Natural killer cell (primary cell): ENCODE measurements at regions not wholly inside any gene's neighbourhood (a gene's known extent, or its start where the extent isn't known, plus 50 kb on each side); places are given as distances from the start of the nearest gene placed in this dataset.
A peak's percentile ranks its signal among the peaks of the same experiment; 100 is the strongest.

Source experiments
- ATAC-seq, 3 donors: fragments of 150-1000 bp in 2 of 3; fragments of 200-7000 bp in 1 of 3; cut with Tn5 transposase; 1 replicate in 1 of 3; 2 replicates in 2 of 3; pipeline ENCODE4 v1.10.0; 2021; ENCODE audit warnings: mild to moderate bottlenecking in 2 of 3, moderate library complexity in 2 of 3
- DNase-seq, 2 donors: peaks; one replicate each; pipeline versions ENCODE4 v3.0.0 to v3.0.0-alpha.2; 2013 to 2021; ENCODE audit warnings: mixed read lengths in 1 of 2
- H3K27ac ChIP-seq: one replicate; pipeline ENCODE4 v1.5.1; 2013; ENCODE audit warnings: mild to moderate bottlenecking, low read length
- H3K27me3 ChIP-seq: one replicate; pipeline ENCODE4 v1.6.1; 2013; ENCODE audit warnings: low read length; ENCODE audit not compliant: control insufficient read depth, insufficient read depth
- H3K36me3 ChIP-seq: one replicate; pipeline ENCODE4 v1.6.1; 2013; ENCODE audit warnings: low read length; ENCODE audit not compliant: control insufficient read depth, insufficient read depth
- H3K4me1 ChIP-seq: one replicate; pipeline ENCODE4 v1.6.1; 2013; ENCODE audit warnings: low read length; ENCODE audit not compliant: control insufficient read depth, insufficient read depth
- H3K4me3 ChIP-seq: one replicate; pipeline ENCODE4 v1.5.1; 2013; ENCODE audit warnings: low read length
- H3K9me3 ChIP-seq: one replicate; pipeline ENCODE4 v1.6.1; 2013; ENCODE audit warnings: low read length; ENCODE audit not compliant: control insufficient read depth, insufficient read depth
- H3K27ac Mint-ChIP-seq, 2 donors: one replicate each; pipeline ENCODE4 v1.8.0; 2022; ENCODE audit warnings: mild to moderate bottlenecking in 2 of 2, mixed read lengths in 2 of 2, moderate library complexity in 1 of 2
- H3K27me3 Mint-ChIP-seq, 2 donors: one replicate each; pipeline ENCODE4 v1.8.0; 2022; ENCODE audit warnings: low read depth in 2 of 2, mixed read lengths in 2 of 2
- H3K36me3 Mint-ChIP-seq: one replicate; pipeline ENCODE4 v1.8.0; 2022; ENCODE audit warnings: mixed read lengths
- H3K4me1 Mint-ChIP-seq, 2 donors: one replicate each; pipeline ENCODE4 v1.8.0; 2022; ENCODE audit warnings: mixed read lengths in 2 of 2
- H3K4me3 Mint-ChIP-seq: one replicate; pipeline ENCODE4 v1.8.0; 2022; ENCODE audit warnings: mild to moderate bottlenecking, moderate library complexity, mixed read lengths
- H3K9me3 Mint-ChIP-seq, 2 donors: one replicate each; pipeline ENCODE4 v1.8.0; 2022; ENCODE audit warnings: mixed read lengths in 2 of 2
- CTCF ChIP-seq: fragments of 200-600 bp; IDR thresholded peaks from one replicate; pipeline ENCODE4 v1.8.0; 2022; ENCODE audit warnings: antibody characterized with exemption
- WGBS: methylation state at CpG from one replicate; pipeline ENCODE4 v1.1.7; 2013; ENCODE audit warnings: missing lambda C conversion rate; ENCODE audit not compliant: insufficient coverage; 5-methylcytosine and 5-hydroxymethylcytosine counted together
- intact Hi-C: fragments of 100-400 bp; cut with micrococcal nuclease; formaldehyde crosslinking; loops from one replicate; pipeline ENCODE4 v1.14.2; 2022

- peaks cover 9 to 31% of the 10 kb centered on the region in 2 donors for H3K27me3 Mint-ChIP-seq
- H3K4me1 ChIP-seq = no peaks in the 10 kb centered on the region
- TF ChIP-seq CTCF = no peak
- no peak overlapping the region for H3K27ac Mint-ChIP-seq
- no peak overlapping the region for H3K4me3 Mint-ChIP-seq
- DNase-seq (peak in 1 of 2 donors; percentile 70), ATAC-seq (no peak)
- H3K9me3 ChIP-seq = no peaks in the 10 kb centered on the region
- no peaks in the 10 kb centered on the region for H3K9me3 Mint-ChIP-seq
- no peak overlapping the region for H3K27ac ChIP-seq
- no peaks in the 10 kb centered on the region for H3K27me3 ChIP-seq
- intact Hi-C loops = loop anchor here (5.0 kb wide), 1 partner anchor 127 kb away; no protein-coding TSS in a partner anchor
- no peak overlapping the region for H3K4me3 ChIP-seq
- H3K4me1 Mint-ChIP-seq = no peaks in the 10 kb centered on the region
- H3K36me3 ChIP-seq = no peaks in the 10 kb centered on the region
- no peaks in the 10 kb centered on the region for H3K36me3 Mint-ChIP-seq
- WGBS = 38% methylated on average over 7 of the region's 8 CpGs
These were observed 161.3 kb upstream of the NPVF start for GRCh38 chr7:25389489-25390106.

GRCh38 chr7:25391295-25391861 lies 163.1 kb upstream of the NPVF start:
- WGBS = 12% methylated on average over 3 of the region's 5 CpGs
- Histone ChIP-seq H3K27ac (no peak overlapping the region), H3K36me3 (no peaks in the 10 kb centered on the region), H3K4me3 (no peak overlapping the region), H3K27me3 (no peaks in the 10 kb centered on the region), H3K4me1 (no peaks in the 10 kb centered on the region), H3K9me3 (no peaks in the 10 kb centered on the region)
- peaks cover 6 to 41% of the 10 kb centered on the region in 2 donors for H3K27me3 Mint-ChIP-seq
- no peak overlapping the region for H3K27ac Mint-ChIP-seq
- no peak for TF ChIP-seq CTCF
- intact Hi-C loops = no loop called here
- no peaks in the 10 kb centered on the region for H3K4me1 Mint-ChIP-seq
- no peaks in the 10 kb centered on the region for H3K9me3 Mint-ChIP-seq
- ATAC-seq (no peak), DNase-seq (peak in 1 of 2 donors; percentile 33)
- H3K36me3 Mint-ChIP-seq = no peaks in the 10 kb centered on the region
- no peak overlapping the region for H3K4me3 Mint-ChIP-seq

- Mint-ChIP-seq H3K4me3 (no peak overlapping the region), H3K36me3 (no peaks in the 10 kb centered on the region), H3K27me3 (peaks cover 6 to 42% of the 10 kb centered on the region in 2 donors), H3K9me3 (no peaks in the 10 kb centered on the region), H3K4me1 (no peaks in the 10 kb centered on the region), H3K27ac (no peak overlapping the region)
- H3K9me3 ChIP-seq = no peaks in the 10 kb centered on the region
- WGBS = 76% methylated on average over 5 of the region's 7 CpGs
- H3K4me1 ChIP-seq = no peaks in the 10 kb centered on the region
- intact Hi-C loops = no loop called here
- no peak overlapping the region for H3K27ac ChIP-seq
- DNase-seq (no peak), ATAC-seq (no peak)
- no peaks in the 10 kb centered on the region for H3K27me3 ChIP-seq
- no peak overlapping the region for H3K4me3 ChIP-seq
- no peaks in the 10 kb centered on the region for H3K36me3 ChIP-seq
- no peak for TF ChIP-seq CTCF
These were observed 163.8 kb upstream of the NPVF start for GRCh38 chr7:25391961-25392587.
